Neural progenitor cell (in vitro differentiated cells): ENCODE measurements at regions not wholly inside any gene's neighbourhood (a gene's known extent, or its start where the extent isn't known, plus 50 kb on each side); places are given as distances from the start of the nearest gene placed in this dataset.

Source experiments
- CTCF ChIP-seq: fragments of 200-600 bp; sonication (generic); IDR thresholded peaks from 2 replicates; pipeline ENCODE4 v1.5.1; 2017; ENCODE audit warnings: antibody characterized with exemption, mild to moderate bottlenecking
- EZH2 ChIP-seq: fragments of 200-600 bp; sonication (generic); IDR thresholded peaks from 2 replicates; pipeline ENCODE4 v1.6.1; 2017; ENCODE audit warnings: antibody characterized with exemption, mild to moderate bottlenecking, moderate library complexity

- TF ChIP-seq CTCF, result no peak
- no peak for TF ChIP-seq EZH2
Measured at GRCh38 chr15:38992506-38992905, 427.9 kb upstream of the RASGRP1 start.
